HepG2 (cell line): ENCODE measurements at regions not wholly inside any gene's neighbourhood (a gene's known extent, or its start where the extent isn't known, plus 50 kb on each side); places are given as distances from the start of the nearest gene placed in this dataset.

ENCODE experiments used
- ATAC-seq: fragments of 200-7000 bp; cut with Tn5 transposase; 3 replicates; pipeline ENCODE4 v1.9.1; 2020; ENCODE audit warnings: mild to moderate bottlenecking, moderate library complexity
- BruUV-seq: library from RNA; stranded (reverse); fragments of 400-500 nt; replicated peaks from 2 replicates; lab custom pipeline; 2021; lab: Mats Ljungman, UMichigan
- CTCF ChIA-PET: fragments of 300-600 bp; formaldehyde crosslinking; extraction: SDS; loops from one replicate; lab custom pipeline; 2021; ENCODE audit warnings: low total read pairs, inconsistent platforms, low intra/inter-chr PET ratio; lab: Yijun Ruan, JAX
- POLR2A ChIA-PET: fragments of 350-600 bp; sonication (Branson Sonifier 250); formaldehyde crosslinking; loops from one replicate; lab custom pipeline; 2020; ENCODE audit warnings: antibody characterized with exemption, inconsistent platforms; lab: Yijun Ruan, JAX
- DNase-seq: peaks from one replicate; pipeline ENCODE4 v3.0.0-alpha.2; 2015; ENCODE audit warnings: low spot score
- FAIRE-seq: peaks from 3 replicates; lab custom pipeline; 2011; peaks lifted over from hg19 to GRCh38; lab: Jason Lieb, UNC
- H2AFZ ChIP-seq: one replicate; pipeline ENCODE4 v1.6.1; 2011; ENCODE audit warnings: low read length, inconsistent platforms
- H3K27ac ChIP-seq: fragments of 300-600 bp; 3 replicates; pipeline ENCODE4 v1.8.0; 2011; ENCODE audit warnings: mixed run types, mild to moderate bottlenecking, mixed read lengths, low read length, inconsistent platforms; ENCODE audit not compliant: insufficient read depth; ENCODE audit errors: extremely low read length
- H3K27me3 ChIP-seq, 2 experiments: fragments of 200-600 bp in 1 of 2; 2 replicates in 1 of 2; 3 replicates in 1 of 2; pipeline versions ENCODE4 v1.6.0 to v1.8.0; 2011; ENCODE audit warnings: low read length in 2 of 2, mild to moderate bottlenecking in 2 of 2, moderate library complexity in 2 of 2, inconsistent platforms in 1 of 2; ENCODE audit not compliant: insufficient read depth in 2 of 2, control insufficient read depth in 1 of 2
- H3K36me3 ChIP-seq, 2 experiments: fragments of 200-600 bp in 1 of 2; replicated peaks in 1 of 2; 2 replicates in 1 of 2; 3 replicates in 1 of 2; pipeline versions ENCODE4 v1.5.1 to v1.8.0; 2011; ENCODE audit warnings: low read length in 2 of 2, inconsistent platforms in 1 of 2; ENCODE audit not compliant: insufficient read depth in 2 of 2, control insufficient read depth in 1 of 2
- H3K4me1 ChIP-seq: 2 replicates; pipeline ENCODE4 v1.5.1; 2012; ENCODE audit warnings: low read length, inconsistent platforms; ENCODE audit not compliant: insufficient read depth
- H3K4me2 ChIP-seq: 2 replicates; pipeline ENCODE4 v1.6.0; 2011; ENCODE audit warnings: low read depth, low read length, inconsistent platforms
- H3K4me3 ChIP-seq, 3 experiments: fragments of 200-600 bp in 1 of 3; sonication (generic), shearing (Covaris generic) in 1 of 3; replicated peaks in 1 of 3; 2 replicates each; pipeline ENCODE4 v1.5.1; 2011 to 2016; ENCODE audit warnings: low read length in 3 of 3, inconsistent platforms in 2 of 3, low read depth in 2 of 3, mild to moderate bottlenecking in 2 of 3, control low read depth in 1 of 3, mixed read lengths in 1 of 3; ENCODE audit not compliant: insufficient read depth in 1 of 3
- H3K79me2 ChIP-seq: one replicate; pipeline ENCODE4 v1.6.1; 2011; ENCODE audit warnings: low read length, inconsistent platforms; ENCODE audit not compliant: insufficient read depth
- H3K9ac ChIP-seq: 2 replicates; pipeline ENCODE4 v1.6.0; 2011; ENCODE audit warnings: mild to moderate bottlenecking, low read depth, low read length, inconsistent platforms; ENCODE audit not compliant: insufficient read depth
- H3K9me3 ChIP-seq: 2 replicates; pipeline ENCODE4 v1.5.1; 2012; ENCODE audit warnings: mild to moderate bottlenecking, low read length
- H4K20me1 ChIP-seq: 2 replicates; pipeline ENCODE4 v1.6.0; 2011; ENCODE audit warnings: inconsistent platforms, mild to moderate bottlenecking, low read length, moderate library complexity; ENCODE audit not compliant: insufficient read depth
- CREM ChIP-seq, 2 experiments: sonication (generic) in 1 of 2; formaldehyde crosslinking in 1 of 2; IDR thresholded peaks; 2 replicates each; pipeline versions ENCODE4 v1.4.0 to v1.6.1; 2016 to 2020; ENCODE audit warnings: antibody characterized with exemption in 1 of 2, mild to moderate bottlenecking in 1 of 2, missing genetic modification reagents in 1 of 2
- DDIT3 ChIP-seq: sonication (generic); formaldehyde crosslinking; IDR thresholded peaks from 2 replicates; pipeline ENCODE4 v1.4.0; 2020; ENCODE audit warnings: mild to moderate bottlenecking, missing genetic modification reagents
- HCFC1 ChIP-seq: fragments of 150-350 bp; IDR thresholded peaks from 2 replicates; pipeline ENCODE4 v1.6.1; 2014; ENCODE audit warnings: low read depth, low read length
- REXO4 ChIP-seq: sonication (generic); formaldehyde crosslinking; IDR thresholded peaks from 2 replicates; pipeline ENCODE4 v1.8.0; 2022; ENCODE audit warnings: missing genetic modification reagents, mild to moderate bottlenecking, borderline replicate concordance
- SKI ChIP-seq: fragments of 450-650 bp; IDR thresholded peaks from one replicate; pipeline ENCODE4 v1.6.1; 2018; ENCODE audit warnings: mild to moderate bottlenecking; ENCODE audit not compliant: partially characterized antibody
- ZNF333 ChIP-seq: sonication (generic); formaldehyde crosslinking; IDR thresholded peaks from 2 replicates; pipeline ENCODE4 v1.4.0; 2020; ENCODE audit warnings: mild to moderate bottlenecking, missing genetic modification reagents, borderline replicate concordance
- ZNF484 ChIP-seq: sonication (generic); formaldehyde crosslinking; IDR thresholded peaks from 2 replicates; pipeline ENCODE4 v1.5.1; 2020; ENCODE audit warnings: mild to moderate bottlenecking, low read depth, missing genetic modification reagents, borderline replicate concordance
- ZNF547 ChIP-seq: sonication (generic); formaldehyde crosslinking; IDR thresholded peaks from 2 replicates; pipeline ENCODE4 v1.5.1; 2020; ENCODE audit warnings: mild to moderate bottlenecking, missing genetic modification reagents
- ZNF746 ChIP-seq: sonication (generic); formaldehyde crosslinking; IDR thresholded peaks from 2 replicates; pipeline ENCODE4 v1.8.0; 2022; ENCODE audit warnings: mild to moderate bottlenecking, missing genetic modification reagents
- ZNF75D ChIP-seq: sonication (generic); formaldehyde crosslinking; IDR thresholded peaks from 2 replicates; pipeline ENCODE4 v1.8.1; 2023; ENCODE audit warnings: missing genetic modification reagents, mild to moderate bottlenecking, borderline replicate concordance
- ZSCAN21 ChIP-seq: sonication (generic); formaldehyde crosslinking; IDR thresholded peaks from 2 replicates; pipeline ENCODE4 v1.8.0; 2022; ENCODE audit warnings: mild to moderate bottlenecking, missing genetic modification reagents, moderate library complexity, borderline replicate concordance
- in situ Hi-C: cut with HindIII; loops from 2 replicates; pipeline ENCODE4 v1.10.0; 2017; ENCODE audit warnings: low pct_unique_long_range_greater_than_20kb; ENCODE audit not compliant: extremely low pct_ligation_motif_present
- intact Hi-C: fragments of 100-400 bp; cut with micrococcal nuclease; formaldehyde crosslinking; loops from one replicate; pipeline ENCODE4 v1.10.0; 2022; ENCODE audit not compliant: unreplicated experiment
- TF ChIP-seq, protein P1 (sequence below), 2 experiments: sonication (generic) in 1 of 2; formaldehyde crosslinking in 1 of 2; IDR thresholded peaks; 2 replicates each; pipeline versions ENCODE4 v1.4.0 to v1.6.1; 2016 to 2020; ENCODE audit warnings: borderline replicate concordance in 1 of 2, low read depth in 1 of 2, mild to moderate bottlenecking in 1 of 2, missing genetic modification reagents in 1 of 2
- TF ChIP-seq, protein P2 (sequence below): sonication (generic); formaldehyde crosslinking; IDR thresholded peaks from 2 replicates; pipeline ENCODE4 v1.5.1; 2020; ENCODE audit warnings: missing genetic modification reagents, mild to moderate bottlenecking, borderline replicate concordance
- TF ChIP-seq, protein P3 (sequence below): sonication (generic); formaldehyde crosslinking; IDR thresholded peaks from 2 replicates; pipeline ENCODE4 v1.5.0; 2020; ENCODE audit warnings: missing genetic modification reagents, mild to moderate bottlenecking, borderline replicate concordance
- TF ChIP-seq, protein P4 (sequence below): sonication (generic); formaldehyde crosslinking; IDR thresholded peaks from 2 replicates; pipeline ENCODE4 v1.4.0; 2020; ENCODE audit warnings: mild to moderate bottlenecking, missing genetic modification reagents

- Histone ChIP-seq H3K4me2 (no peak overlapping the region), H3K36me3 (no peaks in the 10 kb centered on the region), H3K9me3 (no peaks in the 10 kb centered on the region), H4K20me1 (no peaks in the 10 kb centered on the region), H3K9ac (no peak overlapping the region), H3K4me1 (no peaks in the 10 kb centered on the region), H3K4me3 (no peak overlapping the region), H3K27ac (no peak overlapping the region), H3K27me3 (no peaks in the 10 kb centered on the region), H2AFZ (no peak overlapping the region), H3K79me2 (no peaks in the 10 kb centered on the region)
- CTCF ChIA-PET: no interaction called here
- FAIRE-seq: no peak
- no peak for TF ChIP-seq REXO4 (CRISPR knock-in tag)
- TF ChIP-seq, protein P1, sequence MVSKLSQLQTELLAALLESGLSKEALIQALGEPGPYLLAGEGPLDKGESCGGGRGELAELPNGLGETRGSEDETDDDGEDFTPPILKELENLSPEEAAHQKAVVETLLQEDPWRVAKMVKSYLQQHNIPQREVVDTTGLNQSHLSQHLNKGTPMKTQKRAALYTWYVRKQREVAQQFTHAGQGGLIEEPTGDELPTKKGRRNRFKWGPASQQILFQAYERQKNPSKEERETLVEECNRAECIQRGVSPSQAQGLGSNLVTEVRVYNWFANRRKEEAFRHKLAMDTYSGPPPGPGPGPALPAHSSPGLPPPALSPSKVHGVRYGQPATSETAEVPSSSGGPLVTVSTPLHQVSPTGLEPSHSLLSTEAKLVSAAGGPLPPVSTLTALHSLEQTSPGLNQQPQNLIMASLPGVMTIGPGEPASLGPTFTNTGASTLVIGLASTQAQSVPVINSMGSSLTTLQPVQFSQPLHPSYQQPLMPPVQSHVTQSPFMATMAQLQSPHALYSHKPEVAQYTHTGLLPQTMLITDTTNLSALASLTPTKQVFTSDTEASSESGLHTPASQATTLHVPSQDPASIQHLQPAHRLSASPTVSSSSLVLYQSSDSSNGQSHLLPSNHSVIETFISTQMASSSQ (IDR thresholded peaks at IDR 0.05; ENCODE audit: low read depth): no peak
- TF ChIP-seq, protein P1 (CRISPR knock-in tag; IDR thresholded peaks at IDR 0.05; ENCODE audit: borderline replicate concordance): no peak
- TF ChIP-seq ZNF484 (CRISPR knock-in tag): no peak
- no peak for TF ChIP-seq ZSCAN21 (CRISPR knock-in tag)
- TF ChIP-seq SKI: no peak
- TF ChIP-seq ZNF75D (CRISPR knock-in tag): no peak
- no peak for TF ChIP-seq ZNF333 (CRISPR knock-in tag)
- TF ChIP-seq, protein P2, sequence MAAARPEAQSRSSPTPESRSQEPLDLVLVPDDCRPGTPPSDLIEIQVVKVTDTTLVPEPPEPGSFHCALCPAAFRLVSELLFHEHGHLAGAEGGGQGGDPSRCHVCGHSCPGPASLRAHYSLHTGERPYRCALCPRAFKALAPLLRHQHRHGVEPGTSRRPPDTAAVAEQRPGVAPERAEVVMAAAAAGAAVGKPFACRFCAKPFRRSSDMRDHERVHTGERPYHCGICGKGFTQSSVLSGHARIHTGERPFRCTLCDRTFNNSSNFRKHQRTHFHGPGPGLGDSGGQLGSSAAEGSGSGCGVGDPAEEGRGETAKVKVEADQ (CRISPR knock-in tag): no peak
- TF ChIP-seq, protein P3, sequence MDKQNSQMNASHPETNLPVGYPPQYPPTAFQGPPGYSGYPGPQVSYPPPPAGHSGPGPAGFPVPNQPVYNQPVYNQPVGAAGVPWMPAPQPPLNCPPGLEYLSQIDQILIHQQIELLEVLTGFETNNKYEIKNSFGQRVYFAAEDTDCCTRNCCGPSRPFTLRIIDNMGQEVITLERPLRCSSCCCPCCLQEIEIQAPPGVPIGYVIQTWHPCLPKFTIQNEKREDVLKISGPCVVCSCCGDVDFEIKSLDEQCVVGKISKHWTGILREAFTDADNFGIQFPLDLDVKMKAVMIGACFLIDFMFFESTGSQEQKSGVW (CRISPR knock-in tag): no peak
- TF ChIP-seq CREM (IDR thresholded peaks at IDR 0.05): no peak
- no peak for TF ChIP-seq CREM (CRISPR knock-in tag; IDR thresholded peaks at IDR 0.05)
- TF ChIP-seq, protein P4, sequence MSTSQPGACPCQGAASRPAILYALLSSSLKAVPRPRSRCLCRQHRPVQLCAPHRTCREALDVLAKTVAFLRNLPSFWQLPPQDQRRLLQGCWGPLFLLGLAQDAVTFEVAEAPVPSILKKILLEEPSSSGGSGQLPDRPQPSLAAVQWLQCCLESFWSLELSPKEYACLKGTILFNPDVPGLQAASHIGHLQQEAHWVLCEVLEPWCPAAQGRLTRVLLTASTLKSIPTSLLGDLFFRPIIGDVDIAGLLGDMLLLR: no peak
- no peak for TF ChIP-seq DDIT3 (CRISPR knock-in tag)
- TF ChIP-seq HCFC1: no peak
- TF ChIP-seq ZNF547: no peak
- TF ChIP-seq ZNF746: no peak
- no TSS peak for BruUV-seq
- no peak for ATAC-seq
- in situ Hi-C loops (no loop called here), intact Hi-C loops (no loop called here)
- DNase-seq: no peak
- POLR2A ChIA-PET: no interaction called here
Measured at GRCh38 chr18:66668706-66669105, 64.8 kb upstream of the CDH19 start.
